ENCODE measurements at regions not wholly inside any gene's neighbourhood (a gene's known extent, or its start where the extent isn't known, plus 50 kb on each side); places are given as distances from the start of the nearest gene placed in this dataset.

- 43 to 52% (median 49%) methylated on average over 5 of the region's 5 CpGs for WGBS, 4 donors
- peaks cover 0 to 10% (median 0%) of the 10 kb centered on the region in 9 donors for H3K27me3 ChIP-seq
- H3K9me3 ChIP-seq, result peaks cover 0 to 5% (median 0%) of the 10 kb centered on the region in 12 donors
- H3K36me3 ChIP-seq, result no peaks in the 10 kb centered on the region
- no peak for TF ChIP-seq POLR2A (IDR thresholded peaks at IDR 0.05)
- no peak for TF ChIP-seq CTCF (IDR thresholded peaks at IDR 0.05)
- H3K4me1 ChIP-seq, result no peaks in the 10 kb centered on the region
- DNase-seq, result no peak
- ATAC-seq, result no peak
- H3K4me3 ChIP-seq, result no peak overlapping the region
- H3K27ac ChIP-seq, result no peak overlapping the region
- intact Hi-C loops (cut with DNase I), result no loop called here
Observed at GRCh38 chr12:129964826-129965457, 61.1 kb upstream of the TMEM132D start.

- H3K4me1 ChIP-seq, result no peaks in the 10 kb centered on the region
- DNase-seq, result no peak
- H3K9me3 ChIP-seq, result peaks cover 0 to 7% (median 0%) of the 10 kb centered on the region in 12 donors
- H3K36me3 ChIP-seq, result no peaks in the 10 kb centered on the region
- no peak overlapping the region for H3K27ac ChIP-seq
- no peak overlapping the region for H3K4me3 ChIP-seq
- WGBS, 4 donors, result 24 to 39% (median 34%) methylated on average over 8 to 10 of the region's 10 CpGs
- no peak for ATAC-seq
- intact Hi-C loops (cut with DNase I), result no loop called here
- H3K27me3 ChIP-seq, result peaks cover 0 to 10% (median 0%) of the 10 kb centered on the region in 9 donors
- no peak for TF ChIP-seq POLR2A (IDR thresholded peaks at IDR 0.05)
- TF ChIP-seq CTCF (IDR thresholded peaks at IDR 0.05), result no peak
Observed at GRCh38 chr12:129966146-129966995, 62.5 kb upstream of the TMEM132D start.

GRCh38 chr12:129971721-129972120, 67.9 kb upstream of the TMEM132D start:
- H3K27ac ChIP-seq, result no peak overlapping the region
- no peak for ATAC-seq
- intact Hi-C loops (cut with DNase I), result no loop called here

More at GRCh38 chr12:129971721-129972120, 67.9 kb upstream of the TMEM132D start:
- Histone ChIP-seq H3K27me3 (no peaks in the 10 kb centered on the region), H3K4me3 (no peak overlapping the region), H3K9me3 (peaks cover 0 to 7% (median 0%) of the 10 kb centered on the region in 12 donors), H3K36me3 (no peaks in the 10 kb centered on the region), H3K4me1 (no peaks in the 10 kb centered on the region)
- no peak for TF ChIP-seq POLR2A (IDR thresholded peaks at IDR 0.05)
- no peak for TF ChIP-seq CTCF (IDR thresholded peaks at IDR 0.05)
- no peak for DNase-seq
- WGBS, 4 donors, result 69 to 74% (median 73%) methylated on average over 7 of the region's 7 CpGs
